SK-N-SH treated with all-trans-retinoic acid at 6 μM for 48 hours (cell line): ENCODE measurements at regions not wholly inside any gene's neighbourhood (a gene's known extent, or its start where the extent isn't known, plus 50 kb on each side); places are given as distances from the start of the nearest gene placed in this dataset.

Experiments
- ATAC-seq: fragments of 200-7000 bp; cut with Tn5 transposase; 3 replicates; pipeline ENCODE4 v1.9.1; 2020; ENCODE audit warnings: mild to moderate bottlenecking, moderate library complexity
- ARNTL ChIP-seq: fragments of 450-650 bp; formaldehyde crosslinking; IDR thresholded peaks from 2 replicates; pipeline ENCODE4 v1.5.0; 2020; ENCODE audit warnings: low read depth, mild to moderate bottlenecking, moderate library complexity, borderline replicate concordance
- BACH2 ChIP-seq: fragments of 250-450 bp; sonication (Bioruptor Pico); IDR thresholded peaks from 2 replicates; pipeline ENCODE4 v1.9.0; 2021; ENCODE audit warnings: mild to moderate bottlenecking, borderline replicate concordance
- CREB5 ChIP-seq: fragments of 250-450 bp; sonication (Bioruptor Pico); IDR thresholded peaks from 2 replicates; pipeline ENCODE4 v1.5.1; 2020; ENCODE audit warnings: low read depth, mild to moderate bottlenecking, moderate library complexity
- CSDC2 ChIP-seq: fragments of 250-450 bp; sonication (Bioruptor Pico); IDR thresholded peaks from 2 replicates; pipeline ENCODE4 v1.5.0; 2020; ENCODE audit warnings: mild to moderate bottlenecking, moderate library complexity
- ESRRG ChIP-seq: fragments of 250-450 bp; sonication (Bioruptor Pico); IDR thresholded peaks from 2 replicates; pipeline ENCODE4 v1.6.1; 2021; ENCODE audit warnings: mild to moderate bottlenecking
- GLIS3 ChIP-seq: fragments of 250-450 bp; sonication (Bioruptor Pico); IDR thresholded peaks from 2 replicates; pipeline ENCODE4 v1.5.0; 2020; ENCODE audit warnings: mild to moderate bottlenecking, moderate library complexity
- ISL1 ChIP-seq: fragments of 250-450 bp; sonication (Bioruptor Pico); IDR thresholded peaks from 2 replicates; pipeline ENCODE4 v2.1.2; 2022; ENCODE audit warnings: mild to moderate bottlenecking, moderate library complexity
- PATZ1 ChIP-seq: fragments of 250-450 bp; sonication (Bioruptor Pico); IDR thresholded peaks from 2 replicates; pipeline ENCODE4 v1.8.0; 2020; ENCODE audit warnings: mild to moderate bottlenecking, moderate library complexity, borderline replicate concordance
- PPARA ChIP-seq: fragments of 250-450 bp; sonication (Bioruptor Pico); IDR thresholded peaks from 2 replicates; pipeline ENCODE4 v1.5.0; 2020; ENCODE audit warnings: mild to moderate bottlenecking, borderline replicate concordance
- RARB ChIP-seq: fragments of 250-450 bp; sonication (Bioruptor Pico); IDR thresholded peaks from 2 replicates; pipeline ENCODE4 v1.8.0; 2021; ENCODE audit warnings: mild to moderate bottlenecking, moderate library complexity
- SNAI2 ChIP-seq: fragments of 250-450 bp; sonication (Bioruptor Pico); IDR thresholded peaks from 2 replicates; pipeline ENCODE4 v1.5.0; 2020; ENCODE audit warnings: mild to moderate bottlenecking, moderate library complexity
- TCF4 ChIP-seq: fragments of 250-450 bp; sonication (Bioruptor Pico); IDR thresholded peaks from 2 replicates; pipeline ENCODE4 v1.8.0; 2021; ENCODE audit warnings: mild to moderate bottlenecking, moderate library complexity, borderline replicate concordance
- TOX ChIP-seq: fragments of 250-450 bp; sonication (Bioruptor Pico); IDR thresholded peaks from 2 replicates; pipeline ENCODE4 v1.8.0; 2021; ENCODE audit warnings: mild to moderate bottlenecking, moderate library complexity, borderline replicate concordance
- ZNF565 ChIP-seq: fragments of 450-650 bp; formaldehyde crosslinking; conservative IDR thresholded peaks from 2 replicates; pipeline ENCODE4 v1.5.0; 2020; ENCODE audit warnings: low read depth, mild to moderate bottlenecking, moderate library complexity
- ZNF70 ChIP-seq: fragments of 450-650 bp; formaldehyde crosslinking; IDR thresholded peaks from 2 replicates; pipeline ENCODE4 v1.5.0; 2020; ENCODE audit warnings: mild to moderate bottlenecking, moderate library complexity
- ZNF8 ChIP-seq: fragments of 450-650 bp; formaldehyde crosslinking; IDR thresholded peaks from 2 replicates; pipeline ENCODE4 v1.5.0; 2020; ENCODE audit warnings: mild to moderate bottlenecking, moderate library complexity
- TF ChIP-seq, protein P1 (sequence below): fragments of 250-450 bp; sonication (Bioruptor Pico); IDR thresholded peaks from 2 replicates; pipeline ENCODE4 v1.5.1; 2021; ENCODE audit warnings: mild to moderate bottlenecking, moderate library complexity
- TF ChIP-seq, protein P2 (sequence below): fragments of 250-450 bp; sonication (Bioruptor Pico); IDR thresholded peaks from 2 replicates; pipeline ENCODE4 v1.8.0; 2021; ENCODE audit warnings: low read depth, mild to moderate bottlenecking, moderate library complexity, borderline replicate concordance

- TF ChIP-seq PATZ1 (CRISPR knock-in tag) = no peak
- TF ChIP-seq ISL1 (CRISPR knock-in tag) = no peak
- no peak for TF ChIP-seq ARNTL (CRISPR knock-in tag)
- no peak for TF ChIP-seq SNAI2 (CRISPR knock-in tag)
- TF ChIP-seq TOX (CRISPR knock-in tag) = no peak
- TF ChIP-seq CSDC2 (CRISPR knock-in tag) = no peak
- TF ChIP-seq BACH2 = no peak
- no peak for TF ChIP-seq TCF4 (CRISPR knock-in tag)
- TF ChIP-seq RARB (CRISPR knock-in tag) = no peak
- TF ChIP-seq, protein P1, sequence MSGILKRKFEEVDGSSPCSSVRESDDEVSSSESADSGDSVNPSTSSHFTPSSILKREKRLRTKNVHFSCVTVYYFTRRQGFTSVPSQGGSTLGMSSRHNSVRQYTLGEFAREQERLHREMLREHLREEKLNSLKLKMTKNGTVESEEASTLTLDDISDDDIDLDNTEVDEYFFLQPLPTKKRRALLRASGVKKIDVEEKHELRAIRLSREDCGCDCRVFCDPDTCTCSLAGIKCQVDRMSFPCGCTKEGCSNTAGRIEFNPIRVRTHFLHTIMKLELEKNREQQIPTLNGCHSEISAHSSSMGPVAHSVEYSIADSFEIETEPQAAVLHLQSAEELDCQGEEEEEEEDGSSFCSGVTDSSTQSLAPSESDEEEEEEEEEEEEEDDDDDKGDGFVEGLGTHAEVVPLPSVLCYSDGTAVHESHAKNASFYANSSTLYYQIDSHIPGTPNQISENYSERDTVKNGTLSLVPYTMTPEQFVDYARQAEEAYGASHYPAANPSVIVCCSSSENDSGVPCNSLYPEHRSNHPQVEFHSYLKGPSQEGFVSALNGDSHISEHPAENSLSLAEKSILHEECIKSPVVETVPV (CRISPR knock-in tag) = no peak
- no peak for TF ChIP-seq GLIS3 (CRISPR knock-in tag)
- TF ChIP-seq, all 23 proteins: peak for 0
Measured at GRCh38 chr7:68967598-68967997, 630.7 kb upstream of the AUTS2 start (continued).

DNA sequence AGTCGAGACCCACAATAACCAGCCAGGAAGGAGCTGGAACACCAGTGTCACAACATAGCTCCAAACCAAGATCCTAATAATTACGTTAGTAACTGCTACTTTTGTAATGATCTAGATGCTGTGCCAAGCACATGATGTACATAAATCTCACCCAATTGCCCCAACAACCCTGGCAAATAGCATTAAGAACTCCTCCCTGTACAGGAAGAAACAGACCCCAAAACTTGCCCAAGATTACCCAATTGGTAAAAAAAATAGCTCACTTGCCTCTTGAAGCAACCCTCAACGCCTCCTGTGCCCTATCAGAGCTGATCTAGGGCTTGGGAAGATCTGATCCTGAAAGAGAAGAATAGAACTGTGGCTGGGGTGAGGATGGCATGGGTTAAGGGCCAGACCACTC is 628.7 kb upstream of the AUTS2 start:
- TF ChIP-seq ZNF8 (CRISPR knock-in tag) = no peak
- TF ChIP-seq BACH2 = no peak
- TF ChIP-seq ZNF70 (CRISPR knock-in tag) = no peak
- TF ChIP-seq, protein P2, sequence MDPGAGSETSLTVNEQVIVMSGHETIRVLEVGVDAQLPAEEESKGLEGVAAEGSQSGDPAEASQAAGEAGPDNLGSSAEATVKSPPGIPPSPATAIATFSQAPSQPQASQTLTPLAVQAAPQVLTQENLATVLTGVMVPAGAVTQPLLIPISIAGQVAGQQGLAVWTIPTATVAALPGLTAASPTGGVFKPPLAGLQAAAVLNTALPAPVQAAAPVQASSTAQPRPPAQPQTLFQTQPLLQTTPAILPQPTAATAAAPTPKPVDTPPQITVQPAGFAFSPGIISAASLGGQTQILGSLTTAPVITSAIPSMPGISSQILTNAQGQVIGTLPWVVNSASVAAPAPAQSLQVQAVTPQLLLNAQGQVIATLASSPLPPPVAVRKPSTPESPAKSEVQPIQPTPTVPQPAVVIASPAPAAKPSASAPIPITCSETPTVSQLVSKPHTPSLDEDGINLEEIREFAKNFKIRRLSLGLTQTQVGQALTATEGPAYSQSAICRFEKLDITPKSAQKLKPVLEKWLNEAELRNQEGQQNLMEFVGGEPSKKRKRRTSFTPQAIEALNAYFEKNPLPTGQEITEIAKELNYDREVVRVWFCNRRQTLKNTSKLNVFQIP (CRISPR knock-in tag) = no peak
- TF ChIP-seq CSDC2 (CRISPR knock-in tag) = no peak
- TF ChIP-seq TCF4 (CRISPR knock-in tag) = no peak
- TF ChIP-seq PATZ1 (CRISPR knock-in tag) = no peak
- TF ChIP-seq PPARA (CRISPR knock-in tag) = no peak
- no peak for TF ChIP-seq ARNTL (CRISPR knock-in tag)
- TF ChIP-seq, protein P1 (CRISPR knock-in tag) = no peak
- ATAC-seq = no peak

DNA sequence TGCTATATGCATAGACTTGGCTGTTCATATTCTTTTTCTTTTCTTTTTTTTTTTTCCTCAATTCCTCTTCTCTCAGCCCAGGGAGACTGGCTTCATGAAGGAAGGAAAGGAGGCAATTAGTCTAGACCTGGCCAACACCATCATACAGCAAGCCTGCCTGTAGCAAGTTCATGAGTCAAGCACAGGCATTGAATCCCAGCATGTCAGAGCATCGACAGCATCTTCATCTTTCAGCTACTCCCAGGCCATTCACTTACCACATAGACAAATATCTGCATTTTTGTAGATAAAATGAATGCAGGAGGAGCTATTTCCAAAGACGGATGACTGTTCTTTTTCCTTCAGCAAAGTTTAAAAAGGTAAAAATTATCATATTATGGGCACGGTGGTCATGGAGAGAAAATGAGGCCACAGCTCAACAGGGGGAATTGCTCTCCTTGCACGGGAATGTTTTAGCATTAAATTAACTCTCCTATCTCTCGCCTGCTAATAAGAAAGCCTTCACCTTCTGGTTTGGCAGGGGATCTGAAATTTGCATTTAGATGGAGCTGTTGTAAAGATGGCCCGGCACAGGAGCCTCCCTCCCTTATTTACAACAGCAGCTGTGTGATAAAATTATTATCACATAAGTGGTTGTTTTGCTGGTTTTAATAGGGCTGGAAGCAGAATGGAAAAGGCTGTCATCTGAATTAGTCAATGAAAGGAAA is 626.5 kb upstream of the AUTS2 start:
- no peak for ATAC-seq

More for the DNA sequence above, 626.5 kb upstream of the AUTS2 start:
- TF ChIP-seq PPARA (CRISPR knock-in tag) (no peak), ZNF565 (no peak), CREB5 (CRISPR knock-in tag) (no peak), TOX (CRISPR knock-in tag) (no peak), SNAI2 (CRISPR knock-in tag) (no peak), TCF4 (CRISPR knock-in tag) (no peak), ESRRG (CRISPR knock-in tag) (no peak), GLIS3 (CRISPR knock-in tag) (no peak), PATZ1 (CRISPR knock-in tag) (no peak), RARB (CRISPR knock-in tag) (no peak), ZNF70 (CRISPR knock-in tag) (no peak)
- TF ChIP-seq, protein P1 (CRISPR knock-in tag) = no peak
